Right forelimb (tissue), 1 donor: ENCODE measurements at regions not wholly inside any gene's neighbourhood (a gene's known extent, or its start where the extent isn't known, plus 50 kb on each side); places are given as distances from the start of the nearest gene placed in this dataset.

ENCODE experiments used
- DNase-seq: peaks from one replicate; pipeline ENCODE4 v3.0.0-alpha.2; 2018

DNA sequence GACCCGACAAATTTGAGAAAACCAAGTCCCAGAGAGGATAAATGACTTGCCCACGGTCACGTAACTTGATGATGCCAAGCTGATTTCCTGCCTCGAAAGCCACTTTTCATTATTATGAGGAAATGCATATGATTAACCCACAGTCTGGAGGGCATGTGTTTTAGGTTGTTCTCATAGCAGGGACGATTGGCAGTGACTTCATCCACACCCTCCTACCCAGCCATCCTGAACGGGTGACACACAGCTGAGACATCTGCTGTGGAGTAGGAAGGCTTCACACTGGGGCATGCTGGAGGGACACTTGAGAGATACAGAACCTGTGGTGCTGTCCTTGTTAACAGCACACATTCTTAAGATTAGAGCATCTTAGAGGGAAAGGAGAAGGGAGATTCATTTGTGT lies 65.4 kb upstream of the WDFY2 start:
- DNase-seq, result no peak

DNA sequence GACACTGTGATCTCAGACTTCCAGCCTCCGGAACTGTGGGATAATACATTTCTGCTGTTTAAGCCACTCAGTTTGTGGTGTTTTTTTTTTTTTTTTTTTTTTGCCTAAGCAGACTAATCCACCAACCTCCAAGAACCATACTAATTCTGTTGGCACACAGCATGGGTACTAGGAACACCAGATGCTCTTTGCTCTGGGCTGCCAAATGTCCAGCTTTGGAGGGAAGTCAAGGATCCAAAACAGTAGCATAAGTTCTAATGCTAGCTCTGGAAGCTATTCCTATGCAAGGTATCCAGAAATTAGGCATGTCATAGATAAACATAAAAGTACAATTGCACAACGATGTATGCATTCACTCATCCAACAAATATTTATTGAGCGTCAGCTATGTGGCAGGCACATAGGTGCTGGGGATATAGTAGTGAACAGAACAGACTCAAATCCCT lies 64.5 kb upstream of the WDFY2 start:
- no peak for DNase-seq

GRCh38 chr13:51520524-51520923 lies 63.7 kb upstream of the WDFY2 start:
- no peak for DNase-seq

DNA sequence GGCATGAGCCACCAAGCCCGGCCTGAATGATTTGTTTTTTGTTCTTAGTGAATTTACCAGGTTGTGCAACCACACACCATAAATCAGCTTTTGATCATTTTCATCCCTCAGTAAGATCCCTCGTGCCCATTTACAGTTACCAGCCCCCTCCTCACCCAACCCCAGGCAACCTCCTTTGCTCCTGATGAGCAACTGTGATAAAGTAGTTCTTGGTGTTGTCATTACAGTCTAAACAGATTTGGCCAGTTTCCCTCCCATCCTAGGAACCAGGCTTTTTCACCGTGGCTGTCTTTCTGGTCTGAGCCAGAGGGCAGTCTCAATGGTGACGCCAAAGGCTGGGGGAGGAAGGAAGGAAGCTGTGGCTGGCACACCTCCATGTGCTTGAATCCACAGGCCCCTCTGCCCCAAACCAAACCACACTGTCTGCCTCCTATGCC lies 61.2 kb upstream of the WDFY2 start:
- no peak for DNase-seq

- no peak for DNase-seq
These were observed 60.0 kb upstream of the WDFY2 start for GRCh38 chr13:51524312-51524711.

GRCh38 chr13:51524829-51525566 lies 59.3 kb upstream of the WDFY2 start:
- no peak for DNase-seq

DNA sequence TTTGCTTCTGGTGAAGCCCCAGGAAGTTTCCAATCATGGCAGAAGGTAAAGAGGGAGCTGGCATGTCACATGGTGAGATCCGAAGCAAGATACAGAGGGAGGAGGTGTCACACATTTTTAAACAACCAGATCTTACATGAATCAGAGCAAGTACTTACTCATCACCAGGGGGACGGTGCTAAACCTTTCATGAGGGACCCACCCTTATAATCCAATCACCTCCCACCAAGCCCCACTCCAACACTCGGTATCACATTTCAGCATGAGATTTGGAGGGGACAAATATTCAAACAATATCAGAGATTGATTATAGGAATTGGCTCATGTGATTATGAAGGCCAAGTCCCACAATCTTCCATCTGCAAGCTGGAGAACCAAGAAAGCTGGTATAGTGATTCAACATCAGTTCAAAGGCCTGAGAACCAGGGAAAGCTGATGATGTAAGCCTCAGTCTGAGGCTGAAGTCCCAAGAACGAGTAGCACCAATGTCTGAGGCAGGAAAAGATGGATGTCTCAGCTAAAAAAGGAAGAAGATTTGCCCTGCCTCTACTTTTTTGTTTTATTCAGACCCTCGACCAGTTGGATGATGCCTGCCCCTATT lies 58.6 kb upstream of the WDFY2 start:
- DNase-seq, result no peak

- DNase-seq, result no peak
These were observed 58.1 kb upstream of the WDFY2 start for GRCh38 chr13:51526202-51526601.

DNA sequence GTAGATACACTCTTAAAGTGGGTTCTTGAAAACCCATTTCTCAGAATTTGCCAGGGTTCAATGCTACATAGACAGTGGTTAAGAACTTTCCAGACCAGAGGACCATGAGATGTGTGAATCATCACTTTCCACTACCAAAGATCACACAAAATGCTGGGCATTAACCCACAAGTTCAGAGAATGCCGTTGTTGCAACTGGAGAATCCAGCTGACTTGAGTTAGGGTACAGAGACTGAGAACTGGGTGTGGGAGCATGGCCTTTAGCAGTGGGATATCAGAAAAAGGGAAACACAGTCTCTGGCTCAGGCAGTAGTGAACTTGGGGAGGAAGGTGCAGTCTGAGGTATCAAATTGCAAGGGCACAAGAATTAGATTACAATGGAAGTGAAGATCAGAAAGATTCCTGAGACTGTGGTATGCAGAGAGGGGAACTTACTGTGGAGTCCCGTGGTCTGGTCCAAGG lies 51.5 kb upstream of the WDFY2 start:
- DNase-seq, result no peak

GRCh38 chr13:51534041-51534817 lies 50.0 kb upstream of the WDFY2 start:
- DNase-seq, result peak; percentile 59
